Chondrocyte (in vitro differentiated cells): ENCODE measurements at regions not wholly inside any gene's neighbourhood (a gene's known extent, or its start where the extent isn't known, plus 50 kb on each side); places are given as distances from the start of the nearest gene placed in this dataset.

Experiments used
- DNase-seq: peaks from one replicate; pipeline ENCODE4 v3.0.0; 2021; ENCODE audit warnings: mixed read lengths, low spot score
- H3K27ac Mint-ChIP-seq: one replicate; pipeline ENCODE4 v1.8.0; 2021; ENCODE audit warnings: mild to moderate bottlenecking, moderate library complexity, mixed read lengths; ENCODE audit not compliant: unreplicated experiment
- H3K27me3 Mint-ChIP-seq: 2 replicates; pipeline ENCODE4 v1.8.0; 2021; ENCODE audit warnings: low read depth, mixed read lengths
- H3K36me3 Mint-ChIP-seq: 2 replicates; pipeline ENCODE4 v1.8.0; 2021; ENCODE audit warnings: low read depth, mixed read lengths
- H3K4me1 Mint-ChIP-seq: 2 replicates; pipeline ENCODE4 v1.8.0; 2021; ENCODE audit warnings: low read depth, mild to moderate bottlenecking, mixed read lengths
- H3K4me3 Mint-ChIP-seq: one replicate; pipeline ENCODE4 v1.8.0; 2021; ENCODE audit warnings: mild to moderate bottlenecking, moderate library complexity, mixed read lengths; ENCODE audit not compliant: unreplicated experiment
- H3K9me3 Mint-ChIP-seq: 2 replicates; pipeline ENCODE4 v1.8.0; 2021; ENCODE audit warnings: low read depth, mixed read lengths
- CTCF ChIP-seq: fragments of 200-600 bp; sonication (generic); IDR thresholded peaks from 2 replicates; pipeline ENCODE4 v1.5.0; 2021; ENCODE audit warnings: antibody characterized with exemption, mild to moderate bottlenecking, moderate library complexity

GRCh38 chr2:8590938-8591337 lies 90.9 kb upstream of the ID2 start:
- peaks cover 14% of the 10 kb centered on the region for H3K27me3 Mint-ChIP-seq
- no peak for TF ChIP-seq CTCF
- no peak for DNase-seq
- no peaks in the 10 kb centered on the region for H3K36me3 Mint-ChIP-seq
- no peak overlapping the region for H3K4me3 Mint-ChIP-seq
- no peak overlapping the region for H3K27ac Mint-ChIP-seq
- H3K9me3 Mint-ChIP-seq, result no peaks in the 10 kb centered on the region
- no peaks in the 10 kb centered on the region for H3K4me1 Mint-ChIP-seq

GRCh38 chr2:8592736-8593135 lies 89.1 kb upstream of the ID2 start:
- no peak overlapping the region for H3K4me3 Mint-ChIP-seq
- no peak for TF ChIP-seq CTCF
- H3K36me3 Mint-ChIP-seq, result no peaks in the 10 kb centered on the region
- DNase-seq, result peak; percentile 54
- H3K9me3 Mint-ChIP-seq, result no peaks in the 10 kb centered on the region
- no peaks in the 10 kb centered on the region for H3K4me1 Mint-ChIP-seq
- no peak overlapping the region for H3K27ac Mint-ChIP-seq
- H3K27me3 Mint-ChIP-seq, result peaks cover 10% of the 10 kb centered on the region

GRCh38 chr2:8593243-8593642 lies 88.6 kb upstream of the ID2 start:
- no peak for DNase-seq
- H3K4me1 Mint-ChIP-seq, result peaks cover 3% of the 10 kb centered on the region
- TF ChIP-seq CTCF, result no peak
- no peaks in the 10 kb centered on the region for H3K9me3 Mint-ChIP-seq
- peaks cover 9% of the 10 kb centered on the region for H3K27me3 Mint-ChIP-seq
- no peaks in the 10 kb centered on the region for H3K36me3 Mint-ChIP-seq
- no peak overlapping the region for H3K27ac Mint-ChIP-seq
- H3K4me3 Mint-ChIP-seq, result no peak overlapping the region

GRCh38 chr2:8594731-8595427 lies 87.0 kb upstream of the ID2 start:
- TF ChIP-seq CTCF, result no peak
- Mint-ChIP-seq H3K4me3 (no peak overlapping the region), H3K27me3 (peaks cover 7% of the 10 kb centered on the region), H3K27ac (no peak overlapping the region), H3K4me1 (peaks cover 3% of the 10 kb centered on the region), H3K36me3 (no peaks in the 10 kb centered on the region), H3K9me3 (no peaks in the 10 kb centered on the region)
- peak; percentile 47 for DNase-seq

- H3K9me3 Mint-ChIP-seq, result no peaks in the 10 kb centered on the region
- H3K4me1 Mint-ChIP-seq, result peaks cover 3% of the 10 kb centered on the region
- no peak overlapping the region for H3K27ac Mint-ChIP-seq
- peaks cover 7% of the 10 kb centered on the region for H3K27me3 Mint-ChIP-seq
- TF ChIP-seq CTCF, result no peak
- H3K36me3 Mint-ChIP-seq, result no peaks in the 10 kb centered on the region
- no peak overlapping the region for H3K4me3 Mint-ChIP-seq
- DNase-seq, result peak; percentile 78
These were observed 86.4 kb upstream of the ID2 start for GRCh38 chr2:8595428-8595805.
